GM12878 (cell line): ENCODE measurements at regions not wholly inside any gene's neighbourhood (a gene's known extent, or its start where the extent isn't known, plus 50 kb on each side); places are given as distances from the start of the nearest gene placed in this dataset.

Source experiments
- ATAC-seq: fragments of 200-7000 bp; cut with Tn5 transposase; 3 replicates; pipeline ENCODE4 v1.9.1; 2020; ENCODE audit warnings: mild to moderate bottlenecking, moderate library complexity
- BruUV-seq: library from RNA; stranded (reverse); fragments of 400-500 nt; replicated peaks from 2 replicates; lab custom pipeline; 2021; lab: Mats Ljungman, UMichigan
- CTCF ChIA-PET: fragments of 300-600 bp; sonication (Branson Sonifier 250); formaldehyde crosslinking; extraction: SDS; loops from one replicate; lab custom pipeline; 2021; ENCODE audit warnings: inconsistent platforms; lab: Yijun Ruan, JAX
- POLR2A ChIA-PET: fragments of 350-600 bp; formaldehyde crosslinking; extraction: SDS; loops from one replicate; lab custom pipeline; 2021; ENCODE audit warnings: inconsistent platforms; lab: Charles Lee
- RAD21 ChIA-PET: fragments of 300-600 bp; sonication (Branson Sonifier 250); formaldehyde crosslinking; loops from one replicate; lab custom pipeline; 2023; ENCODE audit warnings: antibody characterized with exemption; ENCODE audit not compliant: unreplicated experiment; lab: Charles Lee
- SMC1A ChIA-PET: fragments of 300-600 bp; sonication (Branson Sonifier 250); formaldehyde crosslinking; loops from one replicate; lab custom pipeline; 2023; ENCODE audit not compliant: unreplicated experiment, uncharacterized antibody; lab: Charles Lee
- DNase-seq: peaks from one replicate; pipeline ENCODE4 v3.0.0-alpha.2; 2011; ENCODE audit warnings: low read depth, low spot score
- FAIRE-seq: peaks from 3 replicates; lab custom pipeline; 2011; peaks lifted over from hg19 to GRCh38; lab: Jason Lieb, UNC
- H2AFZ ChIP-seq: 2 replicates; pipeline ENCODE4 v1.6.0; 2011; ENCODE audit warnings: low read depth, low read length, control low read depth; ENCODE audit not compliant: control insufficient read depth
- H3K27ac ChIP-seq: 2 replicates; pipeline ENCODE4 v1.5.1; 2011; ENCODE audit warnings: control low read depth; ENCODE audit not compliant: control insufficient read depth, insufficient read depth
- H3K27me3 ChIP-seq, 2 experiments: replicated peaks in 1 of 2; 2 replicates each; pipeline versions ENCODE4 v1.6.0 to v1.6.1; 2011; ENCODE audit warnings: low read length in 1 of 2; ENCODE audit not compliant: control insufficient read depth in 2 of 2, insufficient read depth in 2 of 2
- H3K36me3 ChIP-seq, 2 experiments: 2 replicates each; pipeline ENCODE4 v1.5.1; 2011; ENCODE audit warnings: low read length in 1 of 2; ENCODE audit not compliant: control insufficient read depth in 2 of 2, insufficient read depth in 2 of 2
- H3K4me1 ChIP-seq: 2 replicates; pipeline ENCODE4 v1.6.1; 2011; ENCODE audit warnings: mild to moderate bottlenecking, low read length, moderate library complexity, mixed read lengths; ENCODE audit not compliant: control insufficient read depth, insufficient read depth
- H3K4me2 ChIP-seq: 2 replicates; pipeline ENCODE4 v1.6.0; 2011; ENCODE audit warnings: control low read depth; ENCODE audit not compliant: control insufficient read depth, insufficient read depth
- H3K4me3 ChIP-seq: fragments of 200-600 bp; sonication (generic); 2 replicates; pipeline ENCODE4 v1.5.1; 2016
- H3K79me2 ChIP-seq: 2 replicates; pipeline ENCODE4 v1.6.0; 2011; ENCODE audit warnings: low read length; ENCODE audit not compliant: control insufficient read depth, insufficient read depth
- H3K9ac ChIP-seq: 2 replicates; pipeline ENCODE4 v1.8.0; 2011; ENCODE audit warnings: low read length, control low read depth, mixed read lengths; ENCODE audit not compliant: control insufficient read depth, insufficient read depth
- H3K9me3 ChIP-seq: replicated peaks from 3 replicates; pipeline ENCODE4 v1.5.1; 2011; ENCODE audit warnings: mild to moderate bottlenecking, low read length; ENCODE audit not compliant: control insufficient read depth, insufficient read depth
- H4K20me1 ChIP-seq: 2 replicates; pipeline ENCODE4 v1.6.0; 2011; ENCODE audit not compliant: control insufficient read depth, insufficient read depth
- BACH1 ChIP-seq: fragments of 450-650 bp; IDR thresholded peaks from 2 replicates; pipeline ENCODE4 v1.6.1; 2017; ENCODE audit warnings: mild to moderate bottlenecking, borderline replicate concordance
- BCL11A ChIP-seq: IDR thresholded peaks from 2 replicates; pipeline ENCODE4 v1.6.1; 2011; ENCODE audit warnings: low read depth, low read length
- CBX5 ChIP-seq: sonication (generic); IDR thresholded peaks from 2 replicates; pipeline ENCODE4 v1.6.1; 2016; ENCODE audit warnings: low read depth, moderate library complexity, mild to moderate bottlenecking, inconsistent platforms
- EED ChIP-seq: sonication (generic); IDR thresholded peaks from 2 replicates; pipeline ENCODE4 v1.6.1; 2016; ENCODE audit warnings: antibody characterized with exemption, low read depth
- EGR1 ChIP-seq, 2 experiments: IDR thresholded peaks; 1 replicate in 1 of 2; 2 replicates in 1 of 2; pipeline ENCODE4 v1.6.1; 2011 to 2012; ENCODE audit warnings: low read depth in 2 of 2, low read length in 2 of 2, borderline replicate concordance in 1 of 2, mild to moderate bottlenecking in 1 of 2, moderate library complexity in 1 of 2
- HCFC1 ChIP-seq: fragments of 150-350 bp; IDR thresholded peaks from 2 replicates; pipeline ENCODE4 v1.6.1; 2014; ENCODE audit warnings: low read length
- IKZF1 ChIP-seq: fragments of 450-650 bp; conservative IDR thresholded peaks from 2 replicates; pipeline ENCODE4 v1.6.1; 2017; ENCODE audit warnings: antibody characterized with exemption, mild to moderate bottlenecking
- IKZF2 ChIP-seq, 2 experiments: fragments of 450-650 bp; IDR thresholded peaks; 2 replicates each; pipeline ENCODE4 v1.6.1; 2017; ENCODE audit warnings: mild to moderate bottlenecking in 2 of 2, moderate library complexity in 2 of 2
- KLF5 ChIP-seq: fragments of 450-650 bp; IDR thresholded peaks from 2 replicates; pipeline ENCODE4 v1.6.1; 2014; ENCODE audit warnings: mild to moderate bottlenecking; ENCODE audit not compliant: partially characterized antibody
- NR2C1 ChIP-seq: fragments of 450-650 bp; IDR thresholded peaks from 2 replicates; pipeline ENCODE4 v1.6.1; 2017; ENCODE audit warnings: antibody characterized with exemption, mild to moderate bottlenecking, moderate library complexity
- PBX3 ChIP-seq: IDR thresholded peaks from 2 replicates; pipeline ENCODE4 v1.6.1; 2011; ENCODE audit warnings: mild to moderate bottlenecking, low read depth, low read length, moderate library complexity; ENCODE audit not compliant: insufficient replicate concordance
- POLR2AphosphoS5 ChIP-seq: IDR thresholded peaks from 2 replicates; pipeline ENCODE4 v1.6.1; 2011; ENCODE audit warnings: mild to moderate bottlenecking, low read length, inconsistent platforms
- SMAD5 ChIP-seq: IDR thresholded peaks from 2 replicates; pipeline ENCODE4 v1.6.1; 2016; ENCODE audit warnings: antibody characterized with exemption, low read depth
- SMARCA5 ChIP-seq: fragments of 450-650 bp; IDR thresholded peaks from 2 replicates; pipeline ENCODE4 v1.6.1; 2017; ENCODE audit warnings: mild to moderate bottlenecking
- TCF7 ChIP-seq: IDR thresholded peaks from 2 replicates; pipeline ENCODE4 v1.6.1; 2014; ENCODE audit warnings: antibody characterized with exemption, borderline replicate concordance
- ZBTB40 ChIP-seq: fragments of 450-650 bp; IDR thresholded peaks from 2 replicates; pipeline ENCODE4 v1.6.1; 2016; ENCODE audit warnings: mild to moderate bottlenecking, moderate library complexity, borderline replicate concordance
- ZNF592 ChIP-seq: fragments of 450-650 bp; IDR thresholded peaks from 2 replicates; pipeline ENCODE4 v1.6.1; 2017; ENCODE audit warnings: mild to moderate bottlenecking, moderate library complexity
- WGBS: methylation state at CpG from one replicate; pipeline ENCODE4 v1.1.6; 2016; ENCODE audit warnings: low lambda C conversion rate; ENCODE audit not compliant: insufficient replicate concordance, insufficient coverage; ENCODE audit errors: missing lambda C conversion rate; 5-methylcytosine and 5-hydroxymethylcytosine counted together
- in situ Hi-C: fragments of 300-500 bp; cut with MboI; formaldehyde crosslinking; loops from 9 replicates; pipeline ENCODE4 v1.14.3; 2018; ENCODE audit warnings: mixed read lengths
- intact Hi-C: fragments of 100-400 bp; cut with micrococcal nuclease; formaldehyde crosslinking; loops from one replicate; pipeline ENCODE4 v1.14.2; 2022; ENCODE audit not compliant: unreplicated experiment

GRCh38 chr6:140790109-140790508, 1342.6 kb upstream of the GJE1 start:
- DNase-seq (no peak), FAIRE-seq (no peak), ATAC-seq (no peak)
- ChIA-PET POLR2A (no interaction called here), SMC1A (no interaction called here), CTCF (no interaction called here), RAD21 (no interaction called here)
- no TSS peak for BruUV-seq
- in situ Hi-C loops (no loop called here), intact Hi-C loops (no loop called here)
- no peaks in the 10 kb centered on the region for H3K79me2 ChIP-seq
- no peaks in the 10 kb centered on the region for H3K36me3 ChIP-seq
- H3K27me3 ChIP-seq, result no peaks in the 10 kb centered on the region
- no peak overlapping the region for H2AFZ ChIP-seq
- H3K27ac ChIP-seq, result no peak overlapping the region
- no peaks in the 10 kb centered on the region for H3K4me1 ChIP-seq
- no peak overlapping the region for H3K4me3 ChIP-seq
- H3K9me3 ChIP-seq, result no peaks in the 10 kb centered on the region; the same call in 2 of the 3 replicates
- no peak for TF ChIP-seq EED
- TF ChIP-seq EGR1 (IDR thresholded peaks at IDR 0.05; ENCODE audit: borderline replicate concordance in 1 of 2, low read depth in 2 of 2, low read length in 2 of 2), result no peak
- no peak for TF ChIP-seq SMAD5
- no peak for TF ChIP-seq CBX5
- TF ChIP-seq BACH1, result no peak
- no peak for TF ChIP-seq ZNF592
- no peak for TF ChIP-seq ZBTB40
- TF ChIP-seq IKZF1, result no peak
- no peak for TF ChIP-seq SMARCA5
- no peak for TF ChIP-seq KLF5
- TF ChIP-seq PBX3, result no peak
- TF ChIP-seq IKZF2 (IDR thresholded peaks at IDR 0.05), result no peak
- no peak for TF ChIP-seq POLR2AphosphoS5
- no peak for TF ChIP-seq NR2C1
- TF ChIP-seq HCFC1, result no peak
- no peak for TF ChIP-seq BCL11A
- no peak for TF ChIP-seq TCF7
- H3K4me2 ChIP-seq, result no peak overlapping the region
- no peaks in the 10 kb centered on the region for H4K20me1 ChIP-seq
- H3K9ac ChIP-seq, result no peak overlapping the region
- WGBS, result 37% methylated on average over 5 of the region's 5 CpGs
